HG02610 (cell line): ENCODE measurements at regions not wholly inside any gene's neighbourhood (a gene's known extent, or its start where the extent isn't known, plus 50 kb on each side); places are given as distances from the start of the nearest gene placed in this dataset.
"Not testable (repeated sequence)": the region's sequence is repeated elsewhere in the genome, so short reads cannot be mapped to it uniquely, and the experiment has no call there.

Experiments
- ATAC-seq: cut with Tn5 transposase; IDR thresholded peaks from one replicate; pipeline ENCODE4 v1.9.1; 2021; ENCODE audit warnings: mild to moderate bottlenecking, moderate library complexity; ENCODE audit not compliant: unreplicated experiment

GRCh38 chr9:61330342-61331092 is 140.7 kb downstream of the SPATA31A7 start:
- ATAC-seq, result not testable (repeated sequence)

DNA sequence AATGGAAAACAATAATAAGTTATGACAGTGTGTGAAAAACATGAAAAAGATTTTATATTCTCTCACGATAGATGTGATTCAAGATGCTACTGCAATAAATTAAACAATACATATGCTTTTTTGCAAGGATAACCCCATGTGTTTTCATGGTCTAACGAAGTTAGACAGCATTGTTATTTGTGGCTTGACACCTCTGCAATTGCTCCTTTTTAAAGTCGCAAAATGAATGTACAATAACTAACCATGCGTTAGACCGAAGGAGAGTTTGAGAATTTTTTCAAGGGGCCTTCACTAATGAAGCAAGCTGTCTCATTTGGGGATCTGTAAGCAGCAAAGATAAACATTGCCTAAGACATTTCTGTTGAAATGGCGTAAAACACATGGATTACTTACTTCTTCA is 167.1 kb downstream of the SPATA31A7 start:
- peak; percentile 61 for ATAC-seq

DNA sequence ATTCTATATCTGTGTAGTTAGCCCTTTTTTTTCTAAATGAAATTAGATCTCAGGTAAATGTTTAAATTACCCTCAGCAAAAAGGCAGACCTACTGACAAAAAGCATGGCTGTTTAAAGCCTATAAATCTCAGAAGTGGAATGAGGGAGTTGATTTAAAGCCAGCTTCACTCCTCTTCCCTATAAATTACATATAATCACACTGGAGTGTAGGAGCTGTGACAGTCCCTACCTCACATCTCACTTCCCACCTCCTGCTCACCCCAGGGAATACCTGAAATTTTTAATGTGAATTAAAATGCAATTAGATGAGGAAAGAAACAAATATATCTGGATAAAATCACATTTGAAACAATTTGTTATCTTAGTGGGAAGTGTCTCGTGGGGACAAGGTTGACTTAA is 184.6 kb downstream of the SPATA31A7 start:
- ATAC-seq, result not testable (repeated sequence)

- not testable (repeated sequence) for ATAC-seq
These were observed 186.3 kb downstream of the SPATA31A7 start for GRCh38 chr9:61376159-61376558.

DNA sequence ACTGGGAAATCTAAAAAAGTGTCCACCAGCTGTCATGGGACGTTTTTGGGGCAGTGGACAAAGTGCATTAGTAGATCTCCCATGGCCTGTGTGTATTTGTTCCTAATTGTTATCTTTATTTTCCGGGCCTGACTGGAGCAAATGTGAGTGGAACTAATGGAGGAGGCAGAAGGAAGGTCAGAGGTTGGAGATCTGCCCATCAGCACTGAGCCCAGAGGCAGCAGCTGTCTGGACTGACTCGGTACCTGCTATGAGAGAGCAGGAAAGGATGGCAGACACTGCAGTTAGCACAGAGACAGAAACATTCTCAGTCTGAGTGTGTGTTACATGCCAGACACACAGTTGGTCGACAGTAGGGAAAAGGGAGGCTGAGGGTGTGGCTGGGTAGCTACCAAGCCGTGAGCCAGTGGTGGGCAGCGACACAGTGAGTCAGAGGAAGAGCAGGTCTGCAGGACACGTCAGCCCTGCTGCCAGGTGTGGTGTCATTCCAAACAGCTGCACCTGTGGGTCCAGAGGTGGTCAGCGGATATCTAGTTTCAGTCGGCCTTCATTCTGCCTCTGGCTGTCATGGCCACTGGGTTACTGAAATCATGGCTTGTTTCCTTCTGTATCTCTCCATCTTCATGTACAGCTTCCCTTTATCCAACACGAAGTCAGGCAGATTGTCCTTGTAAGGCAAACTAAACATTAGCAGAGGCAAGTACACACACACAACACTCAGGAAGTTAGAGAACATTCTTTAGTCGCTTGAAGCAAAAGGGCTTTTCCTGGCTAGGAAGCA is 196.4 kb downstream of the SPATA31A7 start:
- ATAC-seq, result not testable (repeated sequence)

- not testable (repeated sequence) for ATAC-seq
These were observed 196.9 kb downstream of the SPATA31A7 start for GRCh38 chr9:61386816-61387102.

- not testable (repeated sequence) for ATAC-seq
These were observed 212.9 kb downstream of the SPATA31A7 start for GRCh38 chr9:61402692-61403091.

GRCh38 chr9:61411933-61412605 is 222.2 kb downstream of the SPATA31A7 start:
- not testable (repeated sequence) for ATAC-seq

DNA sequence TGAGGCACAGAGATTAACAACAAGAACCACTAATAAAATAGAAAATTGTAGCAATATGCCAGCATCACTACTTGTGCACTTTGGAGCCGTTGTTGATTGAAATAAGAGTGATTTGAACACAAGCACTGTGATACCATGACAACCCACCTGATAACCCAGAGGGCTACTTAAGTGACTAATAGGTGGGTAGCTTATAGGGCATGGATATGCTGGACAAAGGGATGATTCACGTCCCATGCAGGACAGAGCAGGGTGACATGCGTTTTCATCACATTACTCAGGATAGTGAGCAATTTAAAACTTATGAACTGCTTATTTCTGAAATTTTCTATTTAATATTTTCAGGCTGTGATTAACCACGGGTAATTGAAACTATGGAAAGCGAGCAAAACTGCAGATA is 222.9 kb downstream of the SPATA31A7 start:
- not testable (repeated sequence) for ATAC-seq

DNA sequence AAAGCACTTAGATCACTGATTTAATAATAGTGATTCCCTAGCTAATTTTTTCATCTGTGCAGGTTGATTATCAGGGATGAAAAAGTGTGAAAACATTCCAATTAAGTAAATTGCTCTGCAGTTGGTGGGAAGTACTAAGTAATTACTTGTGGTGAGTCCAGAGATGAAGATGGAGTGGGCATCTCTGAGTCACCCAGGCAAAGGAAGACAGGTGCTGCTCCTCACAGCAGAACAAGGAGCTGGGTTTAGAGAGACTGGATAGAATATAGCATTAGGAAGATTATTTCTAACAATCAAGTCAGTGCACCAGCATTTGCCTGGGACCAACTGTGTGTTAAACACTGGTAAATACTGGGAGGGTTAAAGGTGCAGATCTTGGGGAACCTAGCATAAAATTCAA is 228.3 kb downstream of the SPATA31A7 start:
- not testable (repeated sequence) for ATAC-seq

GRCh38 chr9:61420267-61420958 is 230.6 kb downstream of the SPATA31A7 start:
- ATAC-seq, result not testable (repeated sequence)

DNA sequence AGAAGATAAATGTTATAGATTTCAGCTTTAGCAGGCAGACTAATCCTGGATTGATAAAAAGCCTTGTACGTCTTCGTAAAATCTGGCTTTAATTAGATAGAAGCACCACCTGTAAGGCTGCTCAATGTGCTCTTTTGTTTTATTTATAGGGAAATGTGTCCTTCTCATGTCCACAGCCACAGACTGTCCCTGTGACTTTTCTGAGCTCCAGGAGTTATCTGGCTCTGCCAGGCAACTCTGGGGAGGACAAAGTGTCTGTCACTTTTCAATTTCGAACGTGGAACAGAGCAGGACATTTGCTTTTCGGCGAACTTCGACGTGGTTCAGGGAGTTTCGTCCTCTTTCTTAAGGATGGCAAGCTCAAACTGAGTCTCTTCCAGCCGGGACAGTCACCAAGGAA is 257.4 kb downstream of the SPATA31A7 start:
- not testable (repeated sequence) for ATAC-seq

DNA sequence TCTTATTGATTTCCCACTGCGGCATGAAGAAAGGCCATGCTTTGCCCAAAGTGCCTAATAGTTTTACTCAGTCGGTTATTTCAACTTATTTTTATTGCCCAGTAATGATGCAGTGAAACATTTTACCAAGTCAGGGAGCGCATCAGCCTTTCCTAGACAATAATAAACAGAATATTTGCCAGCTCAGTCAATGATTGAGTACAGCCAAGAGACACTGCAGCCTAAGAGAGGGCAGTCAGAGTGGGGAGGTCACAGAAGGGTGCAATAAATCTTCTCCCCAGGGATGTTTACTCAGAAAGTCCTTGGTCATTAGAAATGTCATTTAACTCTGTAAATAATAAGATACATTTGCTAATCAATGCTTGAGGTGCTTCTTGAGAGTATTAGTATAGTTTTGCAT is 271.0 kb downstream of the SPATA31A7 start:
- not testable (repeated sequence) for ATAC-seq
